Body of pancreas (tissue), 4 donors: ENCODE measurements at regions not wholly inside any gene's neighbourhood (a gene's known extent, or its start where the extent isn't known, plus 50 kb on each side); places are given as distances from the start of the nearest gene placed in this dataset.

Experiments used
- ATAC-seq: fragments of 150-250 bp; one replicate; pipeline ENCODE4 v1.9.1; 2016
- DNase-seq, 4 donors: peaks; one replicate each; pipeline ENCODE4 v3.0.0-alpha.2; 2019
- H3K27ac ChIP-seq, 4 donors: fragments of 200-600 bp; sonication (generic); 1 replicate in 3 of 4; 2 replicates in 1 of 4; pipeline versions ENCODE4 v1.5.1 to v1.6.1; 2016 to 2019; ENCODE audit warnings: mild to moderate bottlenecking in 1 of 4, mixed read lengths in 1 of 4, moderate library complexity in 1 of 4
- H3K27me3 ChIP-seq, 2 donors: fragments of 200-600 bp; sonication (generic); one replicate each; pipeline ENCODE4 v1.6.0; 2016; ENCODE audit warnings: mild to moderate bottlenecking in 1 of 2
- H3K36me3 ChIP-seq, 2 donors: fragments of 200-600 bp; sonication (generic); replicated peaks in 1 of 2; 2 replicates each; pipeline ENCODE4 v1.5.1; 2016; ENCODE audit warnings: low read depth in 2 of 2; ENCODE audit not compliant: insufficient read depth in 1 of 2
- H3K4me1 ChIP-seq: fragments of 200-600 bp; sonication (generic); one replicate; pipeline ENCODE4 v1.6.0; 2016
- H3K4me3 ChIP-seq, 2 donors: fragments of 200-600 bp; sonication (generic); 1 replicate in 1 of 2; 2 replicates in 1 of 2; pipeline ENCODE4 v1.5.1; 2016 to 2019
- H3K9me3 ChIP-seq, 3 donors: fragments of 200-600 bp; sonication (generic); 1 replicate in 2 of 3; 2 replicates in 1 of 3; pipeline ENCODE4 v1.5.1; 2016
- POLR2A ChIP-seq, 3 donors: fragments of 450-650 bp; IDR thresholded peaks; one replicate each; pipeline ENCODE4 v1.6.1; 2016; ENCODE audit warnings: antibody characterized with exemption in 3 of 3, mild to moderate bottlenecking in 2 of 3
- WGBS, 2 donors: methylation state at CpG; one replicate each; pipeline ENCODE4 v1.1.5; 2017; 5-methylcytosine and 5-hydroxymethylcytosine counted together
- intact Hi-C: fragments of 100-400 bp; cut with DNase I; formaldehyde crosslinking; loops from one replicate; pipeline ENCODE4 v1.15.1; 2023
- TF ChIP-seq, protein P1 (sequence below), 7 experiments: fragments of 450-650 bp in 4 of 7; fragments of 200-600 bp in 3 of 7; sonication (generic) in 3 of 7; IDR thresholded peaks; one replicate each; pipeline ENCODE4 v1.5.1; 2016 to 2019; ENCODE audit warnings: antibody characterized with exemption in 7 of 7

DNA sequence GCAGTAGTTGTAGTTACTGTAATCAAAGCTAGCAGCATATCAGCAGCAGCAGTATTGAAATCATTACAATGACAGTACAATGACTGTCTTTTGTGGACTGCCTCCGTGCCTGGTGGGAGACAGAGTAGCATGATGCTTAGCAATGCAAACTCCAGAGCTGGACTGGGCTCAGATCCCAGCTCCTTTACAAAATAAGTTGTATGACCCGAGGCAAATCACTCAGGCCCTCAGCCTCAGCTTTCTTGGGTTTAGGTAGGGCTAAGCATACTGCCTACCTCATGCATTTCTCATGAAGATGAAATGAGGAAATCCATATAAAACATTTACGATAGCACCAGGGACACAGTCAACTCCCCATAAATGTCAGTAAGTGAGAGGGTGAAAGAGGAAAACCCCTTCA lies 170.7 kb downstream of the TTC32 start:
- no peak for DNase-seq

GRCh38 chr2:19728125-19728524 lies 173.7 kb downstream of the TTC32 start:
- H3K27me3 ChIP-seq, result no peaks in the 10 kb centered on the region
- H3K4me3 ChIP-seq, result no peak overlapping the region
- DNase-seq (no peak), ATAC-seq (no peak)
- no peaks in the 10 kb centered on the region for H3K9me3 ChIP-seq
- intact Hi-C loops, result no loop called here
- no peaks in the 10 kb centered on the region for H3K4me1 ChIP-seq
- no peak overlapping the region for H3K27ac ChIP-seq
- 77 to 80% methylated on average over 8 of the region's 8 CpGs for WGBS, 2 donors
- TF ChIP-seq, protein P1, sequence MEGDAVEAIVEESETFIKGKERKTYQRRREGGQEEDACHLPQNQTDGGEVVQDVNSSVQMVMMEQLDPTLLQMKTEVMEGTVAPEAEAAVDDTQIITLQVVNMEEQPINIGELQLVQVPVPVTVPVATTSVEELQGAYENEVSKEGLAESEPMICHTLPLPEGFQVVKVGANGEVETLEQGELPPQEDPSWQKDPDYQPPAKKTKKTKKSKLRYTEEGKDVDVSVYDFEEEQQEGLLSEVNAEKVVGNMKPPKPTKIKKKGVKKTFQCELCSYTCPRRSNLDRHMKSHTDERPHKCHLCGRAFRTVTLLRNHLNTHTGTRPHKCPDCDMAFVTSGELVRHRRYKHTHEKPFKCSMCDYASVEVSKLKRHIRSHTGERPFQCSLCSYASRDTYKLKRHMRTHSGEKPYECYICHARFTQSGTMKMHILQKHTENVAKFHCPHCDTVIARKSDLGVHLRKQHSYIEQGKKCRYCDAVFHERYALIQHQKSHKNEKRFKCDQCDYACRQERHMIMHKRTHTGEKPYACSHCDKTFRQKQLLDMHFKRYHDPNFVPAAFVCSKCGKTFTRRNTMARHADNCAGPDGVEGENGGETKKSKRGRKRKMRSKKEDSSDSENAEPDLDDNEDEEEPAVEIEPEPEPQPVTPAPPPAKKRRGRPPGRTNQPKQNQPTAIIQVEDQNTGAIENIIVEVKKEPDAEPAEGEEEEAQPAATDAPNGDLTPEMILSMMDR (IDR thresholded peaks at IDR 0.05), result no peak
- no peak for TF ChIP-seq POLR2A (IDR thresholded peaks at IDR 0.05)
- H3K36me3 ChIP-seq, result no peaks in the 10 kb centered on the region

More for the DNA sequence above, 170.7 kb downstream of the TTC32 start:
- 63 to 66% methylated on average over 3 of the region's 3 CpGs for WGBS, 2 donors
- Histone ChIP-seq H3K4me3 (no peak overlapping the region), H3K36me3 (no peaks in the 10 kb centered on the region), H3K27ac (no peak overlapping the region), H3K4me1 (no peaks in the 10 kb centered on the region), H3K9me3 (no peaks in the 10 kb centered on the region), H3K27me3 (no peaks in the 10 kb centered on the region)
- no peak for TF ChIP-seq POLR2A (IDR thresholded peaks at IDR 0.05)
- TF ChIP-seq, protein P1 (IDR thresholded peaks at IDR 0.05), result no peak
- intact Hi-C loops, result no loop called here
- ATAC-seq, result no peak

DNA sequence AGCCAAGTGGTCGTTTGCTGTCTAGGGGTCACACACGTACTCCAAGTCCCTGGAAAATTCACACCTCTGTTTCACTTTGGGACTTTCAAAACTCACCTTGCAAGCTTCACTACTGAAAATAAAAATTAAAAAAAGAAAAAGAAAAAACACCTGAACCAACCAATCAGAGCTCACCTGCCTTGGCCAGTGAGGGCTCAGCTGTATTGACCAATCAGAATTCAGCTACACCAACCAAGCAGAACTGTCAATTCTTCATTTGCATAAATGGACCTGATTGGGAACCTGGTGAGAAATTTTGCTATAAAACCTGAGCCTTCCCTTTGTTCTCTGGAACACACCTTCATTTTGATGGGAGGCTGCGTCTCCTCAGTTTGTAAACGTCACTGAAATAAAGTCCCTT lies 176.4 kb downstream of the TTC32 start:
- H3K9me3 ChIP-seq, result no peaks in the 10 kb centered on the region
- intact Hi-C loops, result no loop called here
- H3K36me3 ChIP-seq, result no peaks in the 10 kb centered on the region
- H3K27ac ChIP-seq, result no peak overlapping the region
- no peaks in the 10 kb centered on the region for H3K4me1 ChIP-seq
- no peak for DNase-seq
- ATAC-seq, result no peak
- H3K4me3 ChIP-seq, result no peak overlapping the region
- WGBS, 2 donors, result 65 to 78% methylated on average over 4 of the region's 4 CpGs
- TF ChIP-seq, protein P1 (IDR thresholded peaks at IDR 0.05), result no peak
- no peak for TF ChIP-seq POLR2A (IDR thresholded peaks at IDR 0.05)
- H3K27me3 ChIP-seq, result no peaks in the 10 kb centered on the region

- WGBS, 2 donors, result 75 to 83% methylated on average over 7 of the region's 7 CpGs
- Histone ChIP-seq H3K27me3 (no peaks in the 10 kb centered on the region), H3K9me3 (no peaks in the 10 kb centered on the region), H3K4me3 (no peak overlapping the region), H3K4me1 (no peaks in the 10 kb centered on the region), H3K27ac (no peak overlapping the region), H3K36me3 (no peaks in the 10 kb centered on the region)
- DNase-seq (no peak), ATAC-seq (no peak)
- intact Hi-C loops, result no loop called here
- TF ChIP-seq POLR2A (IDR thresholded peaks at IDR 0.05), result no peak
- TF ChIP-seq, protein P1 (IDR thresholded peaks at IDR 0.05), result no peak
Measured at GRCh38 chr2:19723021-19723420, 178.8 kb downstream of the TTC32 start.

GRCh38 chr2:19722531-19722971 lies 179.2 kb downstream of the TTC32 start:
- no peak overlapping the region for H3K4me3 ChIP-seq
- H3K4me1 ChIP-seq, result no peaks in the 10 kb centered on the region
- no peaks in the 10 kb centered on the region for H3K36me3 ChIP-seq
- no peak overlapping the region for H3K27ac ChIP-seq
- H3K27me3 ChIP-seq, result no peaks in the 10 kb centered on the region
- no peaks in the 10 kb centered on the region for H3K9me3 ChIP-seq
- no peak for DNase-seq
- intact Hi-C loops, result no loop called here
- ATAC-seq, result no peak
- TF ChIP-seq, protein P1 (IDR thresholded peaks at IDR 0.05), result no peak
- TF ChIP-seq POLR2A (IDR thresholded peaks at IDR 0.05), result no peak
- 82 to 88% methylated on average over 3 of the region's 3 CpGs for WGBS, 2 donors
